ENCODE measurements at regions not wholly inside any gene's neighbourhood (a gene's known extent, or its start where the extent isn't known, plus 50 kb on each side); places are given as distances from the start of the nearest gene placed in this dataset.
A peak's percentile ranks its signal among the peaks of the same experiment; 100 is the strongest.

GRCh38 chr13:68938639-68939038 is 1169.0 kb upstream of the ATXN8OS start:
- Histone ChIP-seq H3K79me2 (ENCODE audit: control insufficient read depth, insufficient read depth, low read length) (no peaks in the 10 kb centered on the region), H3K9ac (ENCODE audit: insufficient read depth in 1 of 2, low read depth in 2 of 2, low read length in 2 of 2) (no peak overlapping the region), H3K9me1 (ENCODE audit: control insufficient read depth, insufficient read depth, low read length) (no peaks in the 10 kb centered on the region), H3K9me3 (replicated peaks; ENCODE audit: control insufficient read depth, insufficient read depth, low read depth, low read length) (no peaks in the 10 kb centered on the region), H3K27me3 (ENCODE audit: control insufficient read depth in 2 of 2, insufficient read depth in 2 of 2, low read length in 2 of 2) (no peaks in the 10 kb centered on the region), H3K4me2 (ENCODE audit: insufficient read depth, low read length) (no peak overlapping the region), H3K4me3 (no peak overlapping the region), H3K27ac (ENCODE audit: extremely low read depth, low read depth, low read length) (no peak overlapping the region), H4K20me1 (replicated peaks; ENCODE audit: control insufficient read depth, insufficient read depth, low read length) (no peaks in the 10 kb centered on the region), H3K36me3 (ENCODE audit: control insufficient read depth, insufficient read depth, low read length) (no peaks in the 10 kb centered on the region), H2AFZ (ENCODE audit: low read depth, low read length) (no peak overlapping the region), H3K4me1 (replicated peaks in 1 of 2; ENCODE audit: control insufficient read depth in 2 of 2, insufficient read depth in 2 of 2, low read length in 2 of 2) (no peaks in the 10 kb centered on the region)
- no TSS peak for BruUV-seq (replicated peaks)
- DNase-seq (ENCODE audit: extremely low read depth in 1 of 4, low spot score in 3 of 4) (no peak), ATAC-seq (no peak), FAIRE-seq (no peak)
- no peak for TF ChIP-seq MTA2 (IDR thresholded peaks at IDR 0.05; ENCODE audit: low read depth)
- TF ChIP-seq C11orf30 (IDR thresholded peaks at IDR 0.05; ENCODE audit: low read depth): peak; percentile 30; the same call in 1 of the 2 replicates
- TF ChIP-seq FOXK1 (CRISPR knock-in tag; IDR thresholded peaks at IDR 0.05; ENCODE audit: borderline replicate concordance): no peak
- TF ChIP-seq CHD2 (IDR thresholded peaks at IDR 0.05; ENCODE audit: low read depth, low read length): no peak
- TF ChIP-seq CCNT2 (IDR thresholded peaks at IDR 0.05; ENCODE audit: borderline replicate concordance, extremely low read depth, insufficient read length, low read depth, low read length): no peak
- no peak for TF ChIP-seq BRF1 (IDR thresholded peaks at IDR 0.05; ENCODE audit: borderline replicate concordance, extremely low read depth, insufficient read length)
- no peak for TF ChIP-seq ELF2 (CRISPR knock-in tag; IDR thresholded peaks at IDR 0.05)
- TF ChIP-seq MAFF (IDR thresholded peaks at IDR 0.05; ENCODE audit: low read length): peak; percentile 10; the same call in 1 of the 2 replicates
- 0 out of 2 replicates have a peak, but pooled peaks have one; percentile 7 for TF ChIP-seq MAFK (IDR thresholded peaks at IDR 0.05; ENCODE audit: low read length)
- peak; percentile 51; the same call in 1 of the 2 replicates for TF ChIP-seq ZNF316 (IDR thresholded peaks at IDR 0.05)
- ChIA-PET POLR2A (no interaction called here), CTCF (ENCODE audit: low intra/inter-chr PET ratio) (no interaction called here)
- WGBS (ENCODE audit: insufficient coverage, low coverage, missing lambda C conversion rate): 3% methylated on average over 4 of the region's 5 CpGs
- in situ Hi-C loops (cut with MboI): no loop called here
- intact Hi-C loops (cut with micrococcal nuclease): no loop called here

Measured in K562 (cell line).